ENCODE measurements at regions not wholly inside any gene's neighbourhood (a gene's known extent, or its start where the extent isn't known, plus 50 kb on each side); places are given as distances from the start of the nearest gene placed in this dataset.
A peak's percentile ranks its signal among the peaks of the same experiment; 100 is the strongest.

DNA sequence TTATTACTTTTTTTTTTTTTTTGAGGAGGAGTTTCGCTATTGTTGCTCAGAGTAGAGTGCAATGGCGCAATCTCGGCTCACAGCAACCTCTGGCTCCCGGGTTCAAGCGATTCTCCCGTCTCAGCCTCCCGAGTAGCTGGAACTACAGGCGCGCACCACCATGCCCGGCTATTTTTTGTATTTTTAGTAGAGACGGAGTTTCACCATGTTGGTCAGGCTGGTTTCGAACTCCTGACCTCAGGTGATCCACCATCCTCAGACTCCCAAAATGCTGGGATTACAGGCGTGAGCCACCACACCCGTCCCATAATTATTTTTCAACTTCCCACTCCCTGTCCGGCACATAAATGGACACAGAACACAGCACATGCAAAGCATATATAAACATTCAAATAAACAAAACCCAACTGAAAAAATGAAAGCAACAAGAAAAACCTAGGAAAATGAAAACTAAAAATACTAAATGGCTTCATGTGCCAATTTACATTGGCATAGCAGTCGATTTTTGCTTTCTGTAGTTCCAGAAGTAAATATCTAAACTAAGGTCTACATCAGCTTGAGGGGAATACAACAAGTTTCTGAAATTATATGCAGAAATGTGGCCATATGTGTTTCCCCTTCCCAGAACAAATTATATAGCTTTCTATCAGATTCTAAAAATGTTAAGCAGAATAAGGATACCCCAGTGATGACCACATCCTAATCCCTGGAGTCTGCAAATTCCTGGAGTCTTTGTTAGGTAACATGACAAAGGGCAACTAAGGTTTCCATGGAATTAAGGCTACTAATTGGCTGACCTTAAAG is 113.9 kb downstream of the HFE start:
- POLR2A ChIA-PET, result no interaction called here
- TF ChIP-seq, protein P1, sequence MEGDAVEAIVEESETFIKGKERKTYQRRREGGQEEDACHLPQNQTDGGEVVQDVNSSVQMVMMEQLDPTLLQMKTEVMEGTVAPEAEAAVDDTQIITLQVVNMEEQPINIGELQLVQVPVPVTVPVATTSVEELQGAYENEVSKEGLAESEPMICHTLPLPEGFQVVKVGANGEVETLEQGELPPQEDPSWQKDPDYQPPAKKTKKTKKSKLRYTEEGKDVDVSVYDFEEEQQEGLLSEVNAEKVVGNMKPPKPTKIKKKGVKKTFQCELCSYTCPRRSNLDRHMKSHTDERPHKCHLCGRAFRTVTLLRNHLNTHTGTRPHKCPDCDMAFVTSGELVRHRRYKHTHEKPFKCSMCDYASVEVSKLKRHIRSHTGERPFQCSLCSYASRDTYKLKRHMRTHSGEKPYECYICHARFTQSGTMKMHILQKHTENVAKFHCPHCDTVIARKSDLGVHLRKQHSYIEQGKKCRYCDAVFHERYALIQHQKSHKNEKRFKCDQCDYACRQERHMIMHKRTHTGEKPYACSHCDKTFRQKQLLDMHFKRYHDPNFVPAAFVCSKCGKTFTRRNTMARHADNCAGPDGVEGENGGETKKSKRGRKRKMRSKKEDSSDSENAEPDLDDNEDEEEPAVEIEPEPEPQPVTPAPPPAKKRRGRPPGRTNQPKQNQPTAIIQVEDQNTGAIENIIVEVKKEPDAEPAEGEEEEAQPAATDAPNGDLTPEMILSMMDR (IDR thresholded peaks at IDR 0.05; ENCODE audit: insufficient read depth, low read length, missing control alignments), result no peak
- CTCF ChIA-PET, result no interaction called here
- DNase-seq (ENCODE audit: low read depth, low spot score), result no peak
- H3K4me3 ChIP-seq (ENCODE audit: low read depth, low read length), result no peak overlapping the region

DNA sequence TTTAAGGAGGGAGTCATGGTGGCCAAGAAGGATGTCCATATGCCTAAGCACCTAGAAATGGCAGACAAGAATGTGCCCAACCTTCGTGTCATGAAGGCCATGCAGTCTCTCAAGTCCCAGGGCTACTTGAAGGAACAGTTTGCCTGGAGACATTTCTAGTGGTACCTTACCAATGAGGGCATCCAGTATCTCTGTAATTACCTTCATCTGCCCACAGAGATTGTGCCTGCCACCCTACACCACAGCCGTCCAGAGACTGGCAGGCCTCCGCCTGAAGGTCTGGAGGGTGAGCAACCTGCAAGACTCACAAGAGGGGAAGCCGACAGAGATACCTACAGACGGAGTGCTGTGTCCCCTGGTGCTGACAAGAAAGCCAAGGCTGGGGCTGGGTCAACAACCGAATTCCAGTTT is 115.0 kb downstream of the HFE start:
- POLR2A ChIA-PET, result no interaction called here
- no peak for DNase-seq (ENCODE audit: low read depth, low spot score)

DNA sequence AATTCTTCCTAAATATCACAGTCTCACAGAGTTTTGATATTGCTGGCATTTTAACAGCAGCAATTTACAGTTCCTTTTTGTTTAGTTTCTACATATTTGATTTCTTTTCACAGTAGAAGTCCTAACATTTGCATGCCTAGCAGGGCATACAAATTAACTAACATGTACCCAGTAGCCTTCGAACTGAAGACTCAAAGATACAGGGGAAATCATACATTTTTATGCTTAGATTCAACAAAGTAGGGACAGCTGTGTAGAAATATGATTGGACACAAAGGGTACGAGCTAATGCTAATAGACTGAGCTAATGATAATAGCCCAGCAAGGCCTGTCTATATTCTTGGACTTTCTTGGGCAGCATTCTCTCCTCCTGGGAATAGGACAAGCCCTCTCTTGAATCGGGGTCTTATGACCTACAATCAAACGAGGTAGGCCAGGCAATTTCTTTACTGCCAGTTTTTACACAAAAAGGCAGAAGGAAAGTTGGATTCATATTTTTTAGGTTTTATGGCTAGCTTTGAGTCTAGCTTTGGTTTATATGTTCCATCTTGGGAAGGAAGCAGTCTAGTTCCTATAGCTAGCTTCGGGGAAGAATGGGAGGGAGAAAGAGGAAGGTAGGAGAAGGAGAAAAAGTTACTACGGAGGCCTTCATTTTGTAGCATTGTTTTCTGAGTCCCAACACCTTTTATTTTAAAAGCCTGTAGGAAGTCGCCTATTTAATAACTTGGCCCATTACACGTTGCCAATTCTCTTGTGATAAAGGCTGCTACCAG is 115.8 kb downstream of the HFE start:
- ChIA-PET CTCF (no interaction called here), POLR2A (no interaction called here)
- no peak for DNase-seq (ENCODE audit: low read depth, low spot score)
- H3K4me3 ChIP-seq (ENCODE audit: low read depth, low read length), result no peak overlapping the region
- TF ChIP-seq, protein P1 (IDR thresholded peaks at IDR 0.05; ENCODE audit: insufficient read depth, low read length, missing control alignments), result no peak

More for the DNA sequence above, 115.0 kb downstream of the HFE start:
- no peak overlapping the region for H3K4me3 ChIP-seq (ENCODE audit: low read depth, low read length)
- TF ChIP-seq, protein P1 (IDR thresholded peaks at IDR 0.05; ENCODE audit: insufficient read depth, low read length, missing control alignments), result no peak
- CTCF ChIA-PET, result no interaction called here

DNA sequence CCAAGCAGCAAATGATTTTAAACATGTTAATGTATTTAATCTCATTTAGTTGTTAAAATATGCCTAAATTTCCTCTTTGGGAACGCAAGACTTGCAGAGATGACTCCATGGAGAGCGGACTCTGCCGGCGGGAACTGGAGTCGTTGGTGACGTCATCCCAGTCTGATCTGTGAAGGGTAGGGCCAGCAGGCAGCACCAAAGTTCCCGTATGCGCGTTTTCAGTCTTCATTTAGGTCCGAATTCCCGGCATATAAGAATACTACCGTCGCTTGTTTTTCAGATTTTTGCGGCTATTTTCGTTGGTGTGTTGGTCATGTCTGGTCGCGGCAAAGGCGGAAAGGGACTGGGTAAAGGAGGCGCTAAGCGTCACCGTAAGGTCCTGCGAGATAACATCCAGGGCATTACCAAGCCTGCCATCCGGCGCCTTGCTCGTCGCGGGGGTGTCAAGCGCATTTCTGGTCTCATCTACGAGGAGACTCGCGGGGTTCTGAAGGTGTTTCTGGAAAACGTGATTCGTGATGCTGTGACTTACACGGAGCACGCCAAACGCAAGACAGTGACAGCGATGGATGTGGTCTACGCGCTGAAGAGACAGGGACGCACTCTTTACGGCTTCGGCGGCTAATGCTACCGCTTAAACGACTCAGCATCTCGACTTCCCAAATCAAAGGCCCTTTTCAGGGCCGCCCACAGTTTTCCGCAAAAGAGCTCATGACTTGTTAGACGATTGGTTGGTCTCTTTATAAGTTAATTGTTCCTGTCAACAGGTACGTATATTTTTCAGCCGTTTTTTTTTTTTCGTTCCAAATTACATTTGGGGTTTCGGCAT is 117.3 kb downstream of the HFE start:
- ChIA-PET CTCF (interaction anchor here (0.6 to 1.5 kb wide), 6 partner anchors 8 to 1688 kb away, joined by 3 to 4 read pairs (median 4); a partner anchor contains a TSS), POLR2A (interaction anchor here (0.8 to 5.0 kb wide), 11 partner anchors 8 to 943 kb away, joined by 3 to 63 read pairs (median 5); a partner anchor contains a TSS)
- DNase-seq (ENCODE audit: low read depth, low spot score), result no peak
- TF ChIP-seq, protein P1 (IDR thresholded peaks at IDR 0.05; ENCODE audit: insufficient read depth, low read length, missing control alignments), result peak; percentile 44
- peak overlapping the region; percentile 82 for H3K4me3 ChIP-seq (ENCODE audit: low read depth, low read length)

DNA sequence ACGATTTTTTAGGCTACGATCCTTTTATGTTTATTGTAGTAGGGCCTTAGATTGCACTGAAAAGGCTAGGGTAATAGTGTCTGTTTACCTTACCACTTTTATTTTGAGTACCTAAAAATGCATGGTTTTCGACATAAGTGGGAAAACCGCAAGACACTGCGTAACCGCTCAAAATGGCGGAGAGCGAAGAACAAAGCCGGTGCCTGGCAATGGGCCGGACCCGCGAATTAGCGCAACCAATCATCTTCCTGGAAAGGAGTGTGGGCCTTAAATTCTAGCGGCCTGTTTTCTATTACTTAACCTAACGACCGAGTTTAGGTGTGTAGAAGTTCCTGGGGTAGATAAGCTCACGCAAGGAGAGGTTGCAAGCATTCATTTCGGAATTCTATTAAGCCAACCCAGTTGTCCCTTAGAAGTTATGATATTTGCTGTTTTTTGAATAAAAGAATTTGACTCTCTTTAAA is 118.0 kb downstream of the HFE start:
- CTCF ChIA-PET, result interaction anchor here (0.6 to 1.5 kb wide), 4 partner anchors 12 to 391 kb away, joined by 3 to 7 read pairs (median 4); a partner anchor contains a TSS

More for the DNA sequence above, 118.0 kb downstream of the HFE start:
- peak overlapping the region; percentile 82 for H3K4me3 ChIP-seq (ENCODE audit: low read depth, low read length)
- TF ChIP-seq, protein P1 (IDR thresholded peaks at IDR 0.05; ENCODE audit: insufficient read depth, low read length, missing control alignments), result no peak
- DNase-seq (ENCODE audit: low read depth, low spot score), result no peak
- POLR2A ChIA-PET, result interaction anchor here (0.8 to 5.0 kb wide), 8 partner anchors 8 to 942 kb away, joined by 3 to 63 read pairs (median 4); a partner anchor contains a TSS
